Ishikawa (cell line): ENCODE measurements at regions not wholly inside any gene's neighbourhood (a gene's known extent, or its start where the extent isn't known, plus 50 kb on each side); places are given as distances from the start of the nearest gene placed in this dataset.

Source experiments
- CEBPB ChIP-seq: IDR thresholded peaks from 2 replicates; pipeline ENCODE4 v1.6.1; 2012
- CREB1 ChIP-seq: IDR thresholded peaks from 2 replicates; pipeline ENCODE4 v1.6.1; 2012; ENCODE audit warnings: low read depth
- EGR1 ChIP-seq: IDR thresholded peaks from 2 replicates; pipeline ENCODE4 v1.6.1; 2012
- EP300 ChIP-seq: IDR thresholded peaks from 2 replicates; pipeline ENCODE4 v1.6.1; 2012; ENCODE audit warnings: borderline replicate concordance
- FOXM1 ChIP-seq: IDR thresholded peaks from 2 replicates; pipeline ENCODE4 v1.6.1; 2012; ENCODE audit warnings: low read depth, borderline replicate concordance
- MAX ChIP-seq: IDR thresholded peaks from 2 replicates; pipeline ENCODE4 v1.6.1; 2012
- NFIC ChIP-seq: IDR thresholded peaks from 2 replicates; pipeline ENCODE4 v1.6.1; 2012
- RAD21 ChIP-seq: IDR thresholded peaks from 2 replicates; pipeline ENCODE4 v1.6.1; 2012; ENCODE audit warnings: low read depth
- REST ChIP-seq: IDR thresholded peaks from 2 replicates; pipeline ENCODE4 v1.6.1; 2012; ENCODE audit warnings: low read depth, mild to moderate bottlenecking
- TAF1 ChIP-seq: IDR thresholded peaks from 2 replicates; pipeline ENCODE4 v1.6.1; 2012; ENCODE audit warnings: low read depth, mild to moderate bottlenecking
- TCF12 ChIP-seq: IDR thresholded peaks from 2 replicates; pipeline ENCODE4 v1.6.1; 2012; ENCODE audit warnings: low read depth
- TEAD4 ChIP-seq: IDR thresholded peaks from 2 replicates; pipeline ENCODE4 v1.6.1; 2012
- USF1 ChIP-seq: IDR thresholded peaks from 2 replicates; pipeline ENCODE4 v1.6.1; 2012
- YY1 ChIP-seq: IDR thresholded peaks from 2 replicates; pipeline ENCODE4 v1.6.1; 2012; ENCODE audit warnings: low read depth
- ZBTB7A ChIP-seq: IDR thresholded peaks from 2 replicates; pipeline ENCODE4 v1.6.1; 2012; ENCODE audit warnings: low read depth

GRCh38 chr1:221907166-221907932, 165.5 kb upstream of the DUSP10 start:
- TF ChIP-seq TEAD4: no peak

- TF ChIP-seq ZBTB7A (no peak), MAX (no peak), NFIC (no peak), YY1 (no peak), TCF12 (no peak), TAF1 (no peak), FOXM1 (no peak), RAD21 (no peak), CEBPB (no peak), CREB1 (no peak), TEAD4 (no peak), EGR1 (no peak), REST (no peak), USF1 (no peak), EP300 (no peak)
These were observed 163.9 kb upstream of the DUSP10 start for GRCh38 chr1:221905802-221906201.

- no peak for TF ChIP-seq CEBPB
- no peak for TF ChIP-seq TCF12
- TF ChIP-seq TEAD4: no peak
- no peak for TF ChIP-seq USF1
- TF ChIP-seq MAX: no peak
- no peak for TF ChIP-seq CREB1
- no peak for TF ChIP-seq NFIC
- TF ChIP-seq EGR1: no peak
- no peak for TF ChIP-seq ZBTB7A
- no peak for TF ChIP-seq FOXM1
- TF ChIP-seq RAD21: no peak
- TF ChIP-seq TAF1: no peak
These were observed 162.4 kb upstream of the DUSP10 start for GRCh38 chr1:221904319-221904718.

GRCh38 chr1:221903594-221903993, 161.7 kb upstream of the DUSP10 start:
- no peak for TF ChIP-seq CREB1

GRCh38 chr1:221902961-221903360, 161.1 kb upstream of the DUSP10 start:
- TF ChIP-seq RAD21: no peak
- no peak for TF ChIP-seq EGR1
- no peak for TF ChIP-seq REST
- no peak for TF ChIP-seq CREB1
- no peak for TF ChIP-seq NFIC
- no peak for TF ChIP-seq FOXM1
- no peak for TF ChIP-seq CEBPB
- TF ChIP-seq USF1: no peak
- no peak for TF ChIP-seq ZBTB7A
- no peak for TF ChIP-seq TCF12
- no peak for TF ChIP-seq TAF1
- no peak for TF ChIP-seq YY1
- TF ChIP-seq EP300: no peak
- no peak for TF ChIP-seq MAX
- TF ChIP-seq TEAD4: no peak

- TF ChIP-seq REST (no peak), MAX (no peak), TCF12 (no peak), USF1 (no peak), YY1 (no peak), EGR1 (no peak), TAF1 (no peak), CEBPB (no peak), FOXM1 (no peak), EP300 (no peak), CREB1 (no peak), NFIC (no peak), RAD21 (no peak), TEAD4 (no peak)
These were observed 158.8 kb upstream of the DUSP10 start for GRCh38 chr1:221900678-221901077.
